Fibroblast of skin of left quadriceps (primary cell): ENCODE measurements at regions not wholly inside any gene's neighbourhood (a gene's known extent, or its start where the extent isn't known, plus 50 kb on each side); places are given as distances from the start of the nearest gene placed in this dataset.

ENCODE experiments used
- DNase-seq, 2 experiments: peaks; one replicate each; pipeline ENCODE4 v3.0.0-alpha.2; 2013; ENCODE audit warnings: low read depth in 2 of 2

DNA sequence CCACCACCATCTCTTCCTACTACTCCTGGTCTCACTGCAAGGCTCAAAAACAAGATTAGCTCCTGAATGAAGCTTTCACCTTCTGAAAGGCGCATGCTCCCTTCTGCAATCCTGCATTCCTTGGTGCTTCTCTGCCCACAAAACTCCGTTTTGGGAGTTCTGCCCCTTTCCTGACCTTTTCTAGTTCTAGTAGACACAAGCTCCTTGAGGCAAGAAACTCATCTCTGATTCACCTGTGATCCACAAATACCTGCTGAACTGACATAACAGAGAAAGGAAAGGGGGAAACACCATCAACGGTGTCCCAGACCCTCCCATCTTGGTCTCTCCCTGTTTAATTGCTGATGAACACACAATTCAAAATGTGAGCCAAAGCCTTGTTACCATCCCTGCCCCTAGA lies 64.0 kb upstream of the EGR2 start:
- DNase-seq, result no peak

DNA sequence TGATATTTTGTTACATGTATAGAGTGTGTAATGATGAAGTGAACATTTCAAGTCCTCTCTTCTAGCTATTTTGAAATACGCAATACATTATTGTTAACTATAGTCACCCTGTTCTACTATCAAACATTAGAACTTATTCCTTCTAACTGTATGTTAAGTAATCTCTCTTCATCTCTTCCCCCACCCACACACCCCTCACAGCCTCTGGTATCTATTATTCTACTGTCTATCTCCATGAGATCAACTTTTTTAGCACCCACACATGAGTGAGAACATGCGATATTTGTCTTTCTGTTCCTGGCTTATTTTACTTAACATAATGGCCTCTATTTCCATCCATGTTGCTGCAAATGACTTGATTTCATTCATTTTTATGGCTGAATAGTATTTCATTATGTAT lies 57.7 kb upstream of the EGR2 start:
- DNase-seq, result no peak

DNA sequence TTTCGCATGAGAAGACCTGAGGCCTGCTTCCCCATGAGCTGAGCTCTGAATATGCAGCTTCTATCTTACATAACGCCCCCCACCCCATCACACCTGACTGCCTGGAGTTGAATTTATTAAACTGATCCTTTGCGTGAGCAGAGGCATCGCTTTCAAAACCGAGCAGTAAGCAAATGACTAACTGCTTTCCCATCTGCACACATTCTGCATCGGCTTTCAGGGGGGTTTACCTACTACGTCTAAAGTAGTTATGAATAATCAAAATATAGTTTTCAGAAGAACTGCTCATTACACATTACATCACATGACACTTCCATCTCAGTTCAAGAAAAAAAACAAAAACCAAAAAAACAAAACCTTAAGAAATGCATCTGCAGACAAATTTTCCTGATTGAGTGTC lies 54.7 kb upstream of the EGR2 start:
- DNase-seq, result no peak

DNA sequence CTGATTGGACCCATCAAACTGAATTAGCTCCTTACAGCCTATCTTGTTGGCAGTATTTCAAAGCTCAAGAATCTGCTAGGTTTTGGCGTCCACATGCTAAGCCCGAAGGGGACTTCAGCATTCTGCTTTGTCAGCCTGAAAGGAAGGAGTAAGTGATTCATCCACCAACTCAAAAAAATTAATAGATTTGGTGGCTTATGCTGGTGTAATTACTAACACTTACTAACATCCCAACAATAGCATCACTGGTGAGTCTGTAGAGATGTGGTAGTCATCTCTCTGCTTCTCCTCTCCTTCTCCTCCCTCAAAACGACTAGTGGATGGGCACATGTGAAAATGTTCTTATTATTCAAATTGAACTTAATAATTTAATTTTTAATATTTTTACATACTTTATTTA lies 53.8 kb upstream of the EGR2 start:
- no peak for DNase-seq

DNA sequence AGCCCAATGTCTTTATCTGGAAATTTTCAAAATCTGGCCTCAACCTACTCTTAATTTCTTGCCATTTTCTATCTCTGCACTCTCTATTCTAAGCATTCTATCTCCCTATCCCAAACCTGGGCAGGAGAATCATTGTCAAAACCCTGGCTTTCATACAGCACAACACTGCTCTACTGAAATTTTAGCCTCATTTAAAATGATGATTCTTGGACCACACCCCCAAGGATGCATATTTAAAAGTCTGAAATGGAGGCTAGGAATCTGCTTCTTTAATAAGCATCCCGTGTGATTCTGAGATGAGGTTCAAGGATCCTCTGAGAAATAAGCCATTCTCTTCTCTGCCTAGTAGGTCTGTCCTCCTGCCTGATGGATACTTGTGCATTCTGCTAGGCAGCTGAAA lies 50.8 kb upstream of the EGR2 start:
- no peak for DNase-seq

DNA sequence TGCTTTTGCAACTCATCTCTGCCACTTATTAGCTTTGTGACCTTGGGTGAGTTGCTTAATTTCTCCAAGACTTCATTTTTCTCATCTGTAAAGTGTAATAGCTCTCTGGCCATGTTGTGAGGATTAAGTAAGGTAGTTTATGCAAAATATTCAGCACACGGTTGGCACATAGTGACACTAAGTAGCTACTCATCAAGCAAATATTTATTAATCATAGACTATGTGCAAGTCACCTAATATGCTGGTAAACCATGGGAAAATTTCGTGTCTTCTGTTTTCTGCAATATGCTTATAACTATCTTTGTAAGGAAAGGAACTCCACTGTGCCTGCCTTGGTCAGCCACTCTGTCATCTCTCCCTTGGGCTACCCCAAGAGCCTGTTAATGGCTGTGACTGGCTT lies 50.3 kb upstream of the EGR2 start:
- DNase-seq, result no peak
